Endothelial cell of umbilical vein (primary cell): ENCODE measurements at regions not wholly inside any gene's neighbourhood (a gene's known extent, or its start where the extent isn't known, plus 50 kb on each side); places are given as distances from the start of the nearest gene placed in this dataset.

Experiments used
- BruUV-seq: library from RNA; stranded (reverse); fragments of 400-500 nt; replicated peaks from 2 replicates; lab custom pipeline; 2021; lab: Mats Ljungman, UMichigan
- CTCF ChIA-PET: fragments of 300-600, 350-600 bp; sonication (Branson Sonifier 250); formaldehyde crosslinking; loops from one replicate; lab custom pipeline; 2021; ENCODE audit warnings: antibody characterized with exemption, inconsistent platforms; lab: Charles Lee
- POLR2A ChIA-PET: fragments of 300-600, 350-600 bp; sonication (Branson Sonifier 250); formaldehyde crosslinking; loops from one replicate; lab custom pipeline; 2021; ENCODE audit warnings: antibody characterized with exemption, inconsistent platforms; lab: Charles Lee
- DNase-seq: peaks from one replicate; pipeline ENCODE4 v3.0.0-alpha.2; 2011; ENCODE audit warnings: low read depth, low spot score
- FAIRE-seq: peaks from 2 replicates; lab custom pipeline; 2011; peaks lifted over from hg19 to GRCh38; lab: Jason Lieb, UNC
- H2AFZ ChIP-seq: 2 replicates; pipeline ENCODE4 v1.6.0; 2012; ENCODE audit warnings: low read depth, low read length, control low read depth, inconsistent platforms
- H3K27ac ChIP-seq: 2 replicates; pipeline ENCODE4 v1.5.1; 2011; ENCODE audit warnings: low read depth, mild to moderate bottlenecking, control low read depth, low read length, moderate library complexity; ENCODE audit not compliant: insufficient read depth
- H3K27me3 ChIP-seq, 2 experiments: 2 replicates each; pipeline versions ENCODE4 v1.6.0 to v1.6.1; 2011; ENCODE audit warnings: low read length in 2 of 2, mixed read lengths in 1 of 2; ENCODE audit not compliant: control insufficient read depth in 2 of 2, insufficient read depth in 2 of 2
- H3K36me3 ChIP-seq, 2 experiments: 2 replicates in 1 of 2; 3 replicates in 1 of 2; pipeline ENCODE4 v1.5.1; 2011; ENCODE audit warnings: low read length in 2 of 2, mild to moderate bottlenecking in 1 of 2, moderate library complexity in 1 of 2; ENCODE audit not compliant: control insufficient read depth in 2 of 2, insufficient read depth in 2 of 2; ENCODE audit errors: extremely low read depth in 1 of 2
- H3K4me1 ChIP-seq: 3 replicates; pipeline ENCODE4 v1.5.1; 2011; ENCODE audit warnings: mild to moderate bottlenecking, low read length; ENCODE audit not compliant: control insufficient read depth, insufficient read depth; ENCODE audit errors: extremely low read depth
- H3K4me2 ChIP-seq: 2 replicates; pipeline ENCODE4 v1.6.1; 2011; ENCODE audit warnings: low read length, control low read depth, mixed read lengths; ENCODE audit not compliant: insufficient read depth
- H3K4me3 ChIP-seq, 3 experiments: fragments of 200-600 bp in 1 of 3; sonication (generic), shearing (Covaris generic) in 1 of 3; replicated peaks in 1 of 3; 2 replicates each; pipeline ENCODE4 v1.5.1; 2011 to 2016; ENCODE audit warnings: control low read depth in 3 of 3, low read length in 3 of 3, mild to moderate bottlenecking in 2 of 3, inconsistent platforms in 1 of 3, low read depth in 1 of 3, moderate library complexity in 1 of 3; ENCODE audit not compliant: insufficient read depth in 1 of 3
- H3K79me2 ChIP-seq: 2 replicates; pipeline ENCODE4 v1.6.0; 2012; ENCODE audit warnings: low read length, inconsistent platforms; ENCODE audit not compliant: control insufficient read depth, insufficient read depth
- H3K9ac ChIP-seq: replicated peaks from 2 replicates; pipeline ENCODE3; 2011; ENCODE audit warnings: low read length, control low read depth; ENCODE audit not compliant: insufficient read depth; ENCODE audit errors: extremely low read depth
- H3K9me1 ChIP-seq: replicated peaks from 3 replicates; pipeline ENCODE4 v1.6.0; 2011; ENCODE audit warnings: mild to moderate bottlenecking, low read length; ENCODE audit not compliant: control insufficient read depth, insufficient read depth; ENCODE audit errors: extremely low read depth
- H3K9me3 ChIP-seq: replicated peaks from 2 replicates; pipeline ENCODE4 v1.5.1; 2012; ENCODE audit warnings: low read length, inconsistent platforms; ENCODE audit not compliant: control insufficient read depth, insufficient read depth
- H4K20me1 ChIP-seq: replicated peaks from 2 replicates; pipeline ENCODE3; 2011; ENCODE audit warnings: mild to moderate bottlenecking, low read length; ENCODE audit not compliant: control insufficient read depth, insufficient read depth; ENCODE audit errors: extremely low read depth
- EZH2 ChIP-seq: IDR thresholded peaks from 2 replicates; pipeline ENCODE4 v1.6.1; 2012; ENCODE audit warnings: borderline replicate concordance, low read depth, mild to moderate bottlenecking, moderate library complexity, low read length, inconsistent platforms; ENCODE audit not compliant: severe bottlenecking
- FOS ChIP-seq: IDR thresholded peaks from 2 replicates; pipeline ENCODE4 v1.6.1; 2011; ENCODE audit warnings: mild to moderate bottlenecking, low read length, moderate library complexity, borderline replicate concordance; ENCODE audit not compliant: insufficient read depth
- GATA2 ChIP-seq: IDR thresholded peaks from 2 replicates; pipeline ENCODE4 v1.7.0; 2011; ENCODE audit warnings: low read depth, mild to moderate bottlenecking, moderate library complexity, mixed read lengths, low read length; ENCODE audit not compliant: insufficient read length, insufficient read depth
- JUN ChIP-seq: IDR thresholded peaks from 2 replicates; pipeline ENCODE4 v1.6.1; 2011; ENCODE audit warnings: borderline replicate concordance, low read depth; ENCODE audit not compliant: insufficient read length, insufficient read depth
- MAX ChIP-seq: IDR thresholded peaks from 2 replicates; pipeline ENCODE4 v1.6.1; 2011; ENCODE audit not compliant: insufficient read depth, insufficient read length
- MYC ChIP-seq: IDR thresholded peaks from one replicate; pipeline ENCODE4 v1.6.1; 2011; ENCODE audit warnings: mild to moderate bottlenecking, low read depth, low read length
- POLR2A ChIP-seq: IDR thresholded peaks from 2 replicates; pipeline ENCODE4 v1.6.1; 2012; ENCODE audit warnings: low read depth, mild to moderate bottlenecking, control low read depth, low read length
- POLR2AphosphoS5 ChIP-seq: IDR thresholded peaks from 2 replicates; pipeline ENCODE4 v1.6.1; 2012; ENCODE audit warnings: low read depth, mild to moderate bottlenecking, control low read depth, low read length, moderate library complexity; ENCODE audit not compliant: insufficient read depth
- dilution Hi-C: fragments of 300-500 bp; cut with MboI; formaldehyde crosslinking; loops from one replicate; pipeline ENCODE4 v1.15.0; 2019; ENCODE audit warnings: low sequenced_read_pairs; ENCODE audit not compliant: extremely low pct_ligation_motif_present
- intact Hi-C: fragments of 100-400 bp; cut with micrococcal nuclease; formaldehyde crosslinking; loops from one replicate; pipeline ENCODE4 v1.10.0; 2022
- TF ChIP-seq, protein P1 (sequence below), 2 donors: IDR thresholded peaks; 1 replicate in 1 of 2; 2 replicates in 1 of 2; pipeline ENCODE4 v1.5.1; 2011; ENCODE audit warnings: low read length in 2 of 2, mild to moderate bottlenecking in 2 of 2, moderate library complexity in 2 of 2, control low read depth in 1 of 2, inconsistent platforms in 1 of 2, low read depth in 1 of 2; ENCODE audit not compliant: insufficient read depth in 1 of 2; ENCODE audit errors: extremely low read depth in 1 of 2

- H3K4me3 ChIP-seq = no peak overlapping the region
- POLR2A ChIA-PET = no interaction called here
- H3K9ac ChIP-seq = no peak overlapping the region
- intact Hi-C loops (no loop called here), dilution Hi-C loops (no loop called here)
- H3K27me3 ChIP-seq = no peaks in the 10 kb centered on the region
- BruUV-seq = no TSS peak
- no peaks in the 10 kb centered on the region for H3K4me1 ChIP-seq
- no peak overlapping the region for H3K27ac ChIP-seq
- H3K9me3 ChIP-seq = no peaks in the 10 kb centered on the region
- H3K79me2 ChIP-seq = no peaks in the 10 kb centered on the region
- DNase-seq (no peak), FAIRE-seq (no peak)
- no peak overlapping the region for H2AFZ ChIP-seq
- H3K4me2 ChIP-seq = no peak overlapping the region
- H3K36me3 ChIP-seq = no peaks in the 10 kb centered on the region
- no peaks in the 10 kb centered on the region for H4K20me1 ChIP-seq
- no peak for TF ChIP-seq FOS
- TF ChIP-seq POLR2AphosphoS5 = no peak
- no peak for TF ChIP-seq JUN
- H3K9me1 ChIP-seq = no peaks in the 10 kb centered on the region
- CTCF ChIA-PET = no interaction called here
Observed at GRCh38 chr10:107583974-107584373, 419.5 kb upstream of the SORCS1 start.

- dilution Hi-C loops = no loop called here
- no peak for FAIRE-seq
- no peaks in the 10 kb centered on the region for H3K27me3 ChIP-seq
- intact Hi-C loops = no loop called here
- H3K36me3 ChIP-seq = no peaks in the 10 kb centered on the region
- H3K9me1 ChIP-seq = no peaks in the 10 kb centered on the region
- TF ChIP-seq, protein P1, sequence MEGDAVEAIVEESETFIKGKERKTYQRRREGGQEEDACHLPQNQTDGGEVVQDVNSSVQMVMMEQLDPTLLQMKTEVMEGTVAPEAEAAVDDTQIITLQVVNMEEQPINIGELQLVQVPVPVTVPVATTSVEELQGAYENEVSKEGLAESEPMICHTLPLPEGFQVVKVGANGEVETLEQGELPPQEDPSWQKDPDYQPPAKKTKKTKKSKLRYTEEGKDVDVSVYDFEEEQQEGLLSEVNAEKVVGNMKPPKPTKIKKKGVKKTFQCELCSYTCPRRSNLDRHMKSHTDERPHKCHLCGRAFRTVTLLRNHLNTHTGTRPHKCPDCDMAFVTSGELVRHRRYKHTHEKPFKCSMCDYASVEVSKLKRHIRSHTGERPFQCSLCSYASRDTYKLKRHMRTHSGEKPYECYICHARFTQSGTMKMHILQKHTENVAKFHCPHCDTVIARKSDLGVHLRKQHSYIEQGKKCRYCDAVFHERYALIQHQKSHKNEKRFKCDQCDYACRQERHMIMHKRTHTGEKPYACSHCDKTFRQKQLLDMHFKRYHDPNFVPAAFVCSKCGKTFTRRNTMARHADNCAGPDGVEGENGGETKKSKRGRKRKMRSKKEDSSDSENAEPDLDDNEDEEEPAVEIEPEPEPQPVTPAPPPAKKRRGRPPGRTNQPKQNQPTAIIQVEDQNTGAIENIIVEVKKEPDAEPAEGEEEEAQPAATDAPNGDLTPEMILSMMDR (IDR thresholded peaks at IDR 0.05; ENCODE audit: extremely low read depth in 1 of 2, insufficient read depth in 1 of 2, low read depth in 1 of 2, low read length in 2 of 2) = no peak
- TF ChIP-seq POLR2A (no peak), GATA2 (no peak), JUN (no peak), EZH2 (no peak), MAX (no peak), POLR2AphosphoS5 (no peak), MYC (no peak), FOS (no peak)
- no peaks in the 10 kb centered on the region for H3K4me1 ChIP-seq
- no TSS peak for BruUV-seq
- H3K9ac ChIP-seq = no peak overlapping the region
- H3K27ac ChIP-seq = no peak overlapping the region
- no peak for DNase-seq
- CTCF ChIA-PET = no interaction called here
- no peak overlapping the region for H3K4me3 ChIP-seq
- no peak overlapping the region for H3K4me2 ChIP-seq
- no peaks in the 10 kb centered on the region for H4K20me1 ChIP-seq
- H3K9me3 ChIP-seq = no peaks in the 10 kb centered on the region
- H2AFZ ChIP-seq = no peak overlapping the region
- no peaks in the 10 kb centered on the region for H3K79me2 ChIP-seq
- POLR2A ChIA-PET = no interaction called here
Observed at GRCh38 chr10:107579970-107580369, 415.5 kb upstream of the SORCS1 start.
